NCI-H1092 (cell line): ENCODE measurements at regions not wholly inside any gene's neighbourhood (a gene's known extent, or its start where the extent isn't known, plus 50 kb on each side); places are given as distances from the start of the nearest gene placed in this dataset.

Experiments
- DNase-seq: peaks from one replicate; lab custom pipeline; 2025; lab: John Stamatoyannopoulos, UW

DNA sequence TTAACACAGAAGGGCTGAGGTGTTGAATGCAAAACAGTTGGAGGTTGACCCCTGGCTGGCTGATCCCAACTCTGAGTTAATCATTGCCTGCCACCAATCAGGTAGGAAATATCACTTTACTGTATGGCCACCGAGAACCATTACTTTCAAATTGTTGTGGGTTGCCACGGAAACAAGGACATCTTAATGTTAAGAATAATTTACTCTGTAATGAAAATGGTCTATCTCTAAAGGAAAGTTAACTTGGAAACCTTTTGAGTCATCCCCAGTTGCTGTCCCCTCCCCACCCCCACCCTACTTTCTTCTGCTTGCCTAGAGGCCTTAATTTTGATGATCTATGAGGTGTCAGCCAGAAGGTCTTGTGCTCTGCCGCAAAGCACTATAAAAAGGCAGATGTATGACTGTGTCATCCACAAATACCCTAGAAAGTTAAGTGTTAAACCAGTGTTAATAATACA lies 78.7 kb upstream of the SNRK start:
- no peak for DNase-seq

DNA sequence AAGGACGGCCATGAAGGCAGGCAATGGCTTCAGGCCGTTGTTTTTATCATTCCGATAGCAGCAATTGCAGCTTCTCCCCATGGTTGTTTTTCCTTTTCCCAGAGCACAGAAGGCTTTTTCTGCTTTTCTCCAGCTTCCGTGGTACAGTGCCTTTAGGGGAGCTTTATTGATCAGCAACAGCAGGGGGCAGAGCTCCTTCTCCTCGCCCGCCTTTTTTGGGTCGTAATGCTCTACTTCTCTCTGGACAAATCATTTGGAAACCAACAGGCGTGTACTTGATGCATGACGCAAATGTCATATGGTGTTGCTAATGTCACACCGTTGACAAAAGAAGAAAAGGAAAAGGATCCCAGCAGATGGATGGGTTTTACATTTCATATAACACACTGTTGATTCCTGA lies 79.7 kb upstream of the SNRK start:
- no peak for DNase-seq

DNA sequence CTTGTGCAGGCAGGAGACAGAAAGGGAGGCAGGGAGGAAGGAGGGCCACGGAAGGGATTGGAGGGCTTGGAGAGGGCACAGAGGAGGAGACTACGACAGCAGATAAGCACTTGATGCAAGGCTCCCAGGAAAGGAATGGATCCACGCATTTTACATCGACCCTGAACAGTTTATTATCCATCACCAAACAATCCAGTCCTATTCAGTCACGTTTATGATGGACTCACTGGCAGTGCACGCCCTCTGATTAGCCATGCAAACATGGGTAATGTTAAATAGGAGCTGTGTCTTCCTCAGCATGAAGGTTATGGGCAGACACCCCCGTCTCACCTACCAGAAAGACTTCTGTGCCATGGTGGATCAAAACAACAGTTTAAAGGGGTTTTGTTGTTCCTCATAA lies 80.2 kb upstream of the SNRK start:
- no peak for DNase-seq

DNA sequence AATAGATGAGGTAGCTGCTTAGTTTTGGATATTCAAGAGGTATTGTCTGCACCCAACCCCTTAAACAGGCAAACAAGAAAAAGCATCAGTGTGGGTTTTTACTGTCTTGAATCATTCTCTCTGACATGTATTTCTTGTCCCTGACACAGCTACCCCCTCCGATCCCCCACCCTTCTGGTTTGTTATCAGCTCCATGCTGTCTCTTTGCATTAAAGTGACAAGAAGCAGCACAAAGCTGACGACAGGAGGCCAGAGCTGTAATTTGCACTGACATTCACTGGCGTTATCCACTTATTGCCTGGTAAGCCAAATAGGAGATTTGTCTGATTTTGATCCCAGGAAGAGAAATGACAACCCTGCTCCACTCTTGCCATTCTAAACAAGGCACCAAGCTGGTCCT lies 83.3 kb upstream of the SNRK start:
- no peak for DNase-seq

DNA sequence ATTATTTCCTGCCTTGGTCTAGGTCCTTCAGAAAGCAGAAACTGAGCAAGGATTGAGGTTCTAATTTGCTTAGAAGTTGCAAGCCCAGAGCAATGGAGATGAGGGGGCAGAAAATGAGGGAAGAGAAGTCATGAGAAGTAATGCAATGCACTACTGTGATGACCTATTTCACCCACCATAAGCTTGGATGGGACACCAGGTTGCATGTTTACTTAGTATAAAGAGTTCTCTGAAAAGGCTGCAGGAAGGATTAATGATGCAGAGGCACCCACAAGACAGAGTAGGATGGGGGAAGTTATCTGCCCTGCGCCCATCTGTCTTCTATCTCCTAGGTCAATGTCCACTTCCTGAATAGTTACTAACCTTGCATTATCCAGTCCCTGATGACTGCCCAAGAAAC lies 84.8 kb upstream of the SNRK start:
- DNase-seq, result no peak

DNA sequence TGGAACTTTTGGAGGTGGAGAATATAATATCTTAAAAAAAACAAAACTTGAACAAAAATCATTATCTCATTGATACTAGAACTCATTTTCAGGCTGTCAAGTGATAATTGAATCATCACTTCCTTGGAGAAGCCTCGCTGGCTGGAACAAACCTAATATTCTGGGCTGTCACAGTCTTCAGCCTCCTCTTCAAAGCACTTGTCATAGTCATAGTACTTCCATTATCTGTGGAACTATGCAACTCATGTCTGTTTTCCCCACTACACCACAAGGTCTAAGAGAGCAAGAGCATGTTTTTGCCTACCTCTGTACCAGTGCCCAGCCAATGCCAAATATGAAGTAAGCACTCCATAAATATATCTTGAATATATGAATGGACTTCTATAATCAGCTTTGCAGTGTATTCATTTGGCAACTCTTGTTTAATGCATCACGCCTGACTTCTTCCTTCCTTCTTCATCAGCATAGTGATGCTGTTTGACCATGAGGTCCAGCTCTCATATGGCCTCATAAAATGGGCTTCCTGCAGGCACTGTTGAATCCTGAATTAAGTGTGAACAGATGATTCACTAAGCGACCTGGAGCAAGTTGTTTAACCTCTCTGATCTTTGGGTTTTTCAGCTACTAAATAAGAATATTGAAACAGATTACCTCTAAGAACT lies 86.6 kb upstream of the SNRK start:
- no peak for DNase-seq

DNA sequence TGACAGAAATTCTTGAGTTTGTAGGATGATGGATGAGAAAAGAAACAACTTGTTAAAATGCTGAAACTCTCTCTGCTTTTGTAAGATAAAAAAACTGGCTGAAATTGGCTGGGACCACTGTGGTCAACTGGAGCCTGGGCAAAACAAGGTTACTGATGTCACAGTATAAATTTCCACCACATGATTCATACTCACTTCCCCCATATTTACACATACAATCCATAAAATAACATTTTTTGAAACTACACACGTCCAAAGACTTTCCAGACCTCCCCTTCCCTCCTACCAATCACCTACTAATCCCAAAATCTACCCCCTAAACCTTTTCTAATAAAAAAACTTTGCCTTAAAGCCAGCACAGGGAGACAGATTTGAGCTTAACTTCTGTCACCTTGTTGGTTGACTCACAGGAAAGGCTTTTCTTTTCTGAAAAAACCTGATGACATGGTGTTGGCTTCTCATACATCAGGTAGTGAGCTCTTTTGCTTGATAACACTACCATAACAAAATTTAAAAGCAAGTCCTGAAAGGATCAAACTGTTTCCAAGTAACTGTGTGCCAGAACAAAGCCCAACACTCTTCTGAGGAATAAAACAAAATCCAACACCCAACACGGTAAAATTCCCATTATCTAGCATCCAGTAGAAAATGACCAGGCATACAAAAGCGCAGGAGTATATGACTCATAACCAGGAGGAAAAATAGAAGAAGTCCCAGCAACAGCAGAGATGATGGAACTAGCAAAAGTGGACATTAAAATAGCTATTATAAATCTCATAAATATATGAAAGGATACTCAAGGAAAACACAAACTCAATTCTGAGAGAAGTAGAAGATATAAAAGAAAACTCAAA lies 87.3 kb upstream of the SNRK start:
- no peak for DNase-seq

DNA sequence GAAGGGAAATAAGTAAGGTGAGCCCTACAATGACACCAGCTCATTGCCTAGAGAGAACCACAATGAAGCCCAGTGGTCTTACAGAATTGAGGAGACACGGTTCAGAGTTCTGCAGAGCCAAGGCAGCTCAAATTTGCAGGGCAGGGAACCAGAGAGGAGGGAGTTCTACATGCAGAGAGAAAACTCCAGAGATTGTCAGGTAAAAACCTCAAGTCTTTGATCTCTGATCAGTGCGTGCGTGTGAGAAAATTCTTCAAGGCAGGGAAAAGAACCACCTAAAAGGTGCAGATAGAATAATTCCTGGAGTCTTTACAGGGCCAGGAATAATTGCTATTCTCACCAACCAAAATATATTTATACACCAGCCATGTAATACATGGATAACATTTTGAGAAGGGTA lies 88.0 kb upstream of the SNRK start:
- DNase-seq, result no peak

DNA sequence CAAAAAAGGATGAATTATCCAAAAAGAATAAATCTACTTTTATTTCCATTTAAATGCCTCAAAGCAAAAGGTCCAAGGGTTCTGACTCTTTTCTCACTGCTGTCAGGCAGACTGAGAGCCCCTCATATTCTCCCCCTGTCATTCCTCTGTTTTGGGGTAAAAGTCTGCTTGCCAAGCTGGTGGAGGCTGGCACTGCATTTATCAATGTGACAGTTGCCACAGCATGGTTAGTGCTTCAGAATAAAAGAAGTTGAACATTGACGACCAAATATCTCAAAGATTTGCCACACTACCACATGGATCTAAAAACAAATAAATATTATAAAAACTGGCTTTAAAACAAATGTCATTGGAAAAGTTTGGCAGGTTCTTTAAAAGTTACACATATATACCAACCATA lies 89.2 kb upstream of the SNRK start:
- no peak for DNase-seq

DNA sequence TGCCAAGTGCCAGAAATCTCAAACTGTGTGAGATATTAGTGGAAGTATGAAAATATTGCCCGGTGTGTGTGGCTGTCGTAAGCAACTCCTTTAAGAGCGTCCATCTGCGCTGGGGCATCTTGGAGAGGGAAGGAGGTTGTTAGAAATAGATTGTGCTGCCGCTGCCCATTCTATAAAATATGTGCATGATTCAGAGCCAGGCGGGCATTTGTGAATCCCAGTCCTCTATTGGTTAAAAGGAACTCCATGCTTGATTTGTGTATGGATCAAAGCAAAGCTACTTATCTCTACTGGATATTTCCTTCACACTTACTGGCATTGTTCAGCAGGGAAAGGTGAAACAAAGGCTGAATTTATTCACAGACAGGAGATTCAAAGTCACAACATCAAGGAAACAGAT lies 89.6 kb upstream of the SNRK start:
- DNase-seq, result no peak

DNA sequence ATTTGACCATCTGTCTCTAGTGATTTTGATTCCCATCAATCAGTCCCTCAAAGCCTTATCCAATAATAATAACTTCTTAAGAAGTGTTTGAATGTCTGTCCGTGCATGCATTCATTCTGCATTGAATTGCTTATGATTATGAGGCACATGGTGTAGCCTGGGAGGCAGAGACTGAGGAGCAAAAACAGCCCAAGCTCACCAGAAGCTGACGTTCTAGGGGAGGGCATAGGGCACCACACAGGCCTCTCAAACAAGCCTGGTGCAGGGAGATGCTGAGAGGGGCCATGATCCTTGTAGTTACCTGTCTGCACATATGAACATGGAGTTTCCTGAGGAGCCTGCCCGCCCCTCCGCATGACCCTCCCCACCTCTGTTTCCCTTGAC lies 89.2 kb upstream of the POMGNT2 start:
- no peak for DNase-seq

DNA sequence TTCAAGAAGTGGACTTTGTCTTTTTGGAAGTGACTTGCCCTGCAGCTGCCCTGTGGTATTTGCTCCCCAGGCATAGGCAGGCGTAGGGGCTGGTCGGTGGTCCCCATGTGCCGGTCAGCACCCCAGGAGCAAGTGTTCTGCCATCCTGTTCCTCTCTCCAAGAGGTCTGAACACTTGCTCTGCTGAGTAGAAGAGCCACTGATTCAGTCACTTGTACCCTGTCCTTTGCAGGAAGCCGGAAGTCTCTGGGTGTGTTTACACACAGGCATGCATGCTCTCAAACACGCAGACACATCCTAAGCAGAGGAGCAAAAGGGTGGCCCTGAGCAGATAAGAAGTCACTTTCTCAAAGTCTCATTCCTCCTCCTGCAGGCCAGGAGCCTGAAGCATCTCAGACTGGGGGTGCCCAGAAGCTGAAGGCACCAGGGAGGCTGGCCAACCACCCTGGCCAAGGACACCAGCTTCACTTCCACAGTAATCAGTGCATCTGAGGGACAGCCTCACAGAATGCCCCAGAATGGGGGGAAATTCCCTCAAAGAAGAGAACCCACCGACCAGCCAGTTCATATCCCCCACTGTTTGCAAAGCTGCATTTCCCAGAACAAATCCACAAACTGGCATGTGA lies 88.7 kb upstream of the POMGNT2 start:
- DNase-seq, result no peak

DNA sequence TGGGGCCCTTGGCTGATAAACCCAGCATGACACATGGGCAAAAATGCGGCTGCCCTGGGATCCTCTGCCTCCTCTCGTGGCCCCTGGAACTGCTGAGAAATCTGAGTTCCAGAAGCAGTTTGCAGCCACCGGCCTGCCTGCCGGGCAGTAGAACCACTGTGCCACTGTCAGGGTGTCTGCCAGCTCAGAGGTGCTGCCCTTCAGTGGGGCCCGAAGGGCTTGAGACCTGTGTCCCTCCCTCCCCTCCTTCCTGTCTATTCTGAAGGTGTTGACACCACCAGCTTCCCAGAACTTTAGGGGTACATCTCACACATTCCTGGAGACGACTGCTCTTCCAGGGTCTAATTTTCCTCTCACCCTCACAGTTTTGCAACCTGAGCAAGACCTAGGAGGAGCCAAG lies 88.2 kb upstream of the POMGNT2 start:
- no peak for DNase-seq

DNA sequence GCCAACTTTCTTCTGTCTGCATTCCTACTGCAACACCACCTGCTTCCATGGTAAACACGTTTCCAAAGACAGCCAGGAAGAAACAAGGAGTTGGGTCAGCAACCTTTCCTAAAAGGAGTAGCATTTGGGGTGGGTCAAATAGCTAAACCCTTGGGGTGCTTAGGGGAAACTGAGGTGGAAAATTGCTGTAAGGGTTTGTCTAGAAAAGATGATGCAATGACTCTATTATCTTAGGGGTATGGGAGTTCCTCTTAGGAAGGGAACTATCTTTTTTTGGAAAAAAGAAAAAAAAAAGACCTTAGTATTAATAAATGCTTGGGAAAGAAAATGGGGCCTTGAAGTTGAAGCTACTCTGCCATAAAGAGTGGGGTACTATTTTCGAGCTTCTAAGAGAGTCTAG lies 86.1 kb upstream of the POMGNT2 start:
- no peak for DNase-seq

DNA sequence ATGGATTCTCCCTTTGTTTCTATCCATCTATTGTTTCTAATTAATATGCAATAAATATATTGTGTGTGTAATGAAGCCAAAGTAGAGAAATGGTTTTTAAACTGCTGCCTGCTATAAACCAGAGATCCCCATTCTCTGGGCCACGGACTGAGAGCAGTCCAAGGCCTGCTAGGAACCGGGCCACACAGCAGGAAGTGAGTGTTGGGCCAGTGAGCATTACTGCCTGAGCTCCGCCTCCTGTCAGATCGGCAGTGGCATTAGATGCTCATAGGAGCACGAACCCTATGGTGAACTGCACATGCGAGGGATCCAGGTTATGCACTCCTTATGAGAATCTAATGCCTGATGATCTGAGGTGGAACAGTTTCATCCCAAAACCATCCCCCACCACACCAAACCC lies 85.2 kb upstream of the POMGNT2 start:
- no peak for DNase-seq

DNA sequence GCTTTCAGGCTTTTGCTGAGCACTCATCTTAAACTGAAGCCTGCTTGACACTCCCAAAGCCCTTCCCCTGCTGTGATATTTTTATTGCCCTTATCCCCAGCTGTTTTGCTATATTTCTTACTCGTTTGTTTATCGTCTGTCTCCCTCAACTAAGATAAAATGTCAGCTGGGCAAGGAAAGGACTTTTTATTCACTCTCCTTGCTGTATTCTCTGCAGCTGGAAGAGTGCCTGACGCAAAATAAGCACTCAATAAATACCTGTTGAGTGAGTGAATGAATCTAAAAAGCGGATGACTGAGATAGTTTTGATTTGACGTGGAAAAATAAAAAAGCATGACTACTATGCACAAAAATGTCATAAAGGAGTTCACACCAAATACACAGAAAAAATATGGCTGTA lies 84.8 kb upstream of the POMGNT2 start:
- DNase-seq, result no peak

DNA sequence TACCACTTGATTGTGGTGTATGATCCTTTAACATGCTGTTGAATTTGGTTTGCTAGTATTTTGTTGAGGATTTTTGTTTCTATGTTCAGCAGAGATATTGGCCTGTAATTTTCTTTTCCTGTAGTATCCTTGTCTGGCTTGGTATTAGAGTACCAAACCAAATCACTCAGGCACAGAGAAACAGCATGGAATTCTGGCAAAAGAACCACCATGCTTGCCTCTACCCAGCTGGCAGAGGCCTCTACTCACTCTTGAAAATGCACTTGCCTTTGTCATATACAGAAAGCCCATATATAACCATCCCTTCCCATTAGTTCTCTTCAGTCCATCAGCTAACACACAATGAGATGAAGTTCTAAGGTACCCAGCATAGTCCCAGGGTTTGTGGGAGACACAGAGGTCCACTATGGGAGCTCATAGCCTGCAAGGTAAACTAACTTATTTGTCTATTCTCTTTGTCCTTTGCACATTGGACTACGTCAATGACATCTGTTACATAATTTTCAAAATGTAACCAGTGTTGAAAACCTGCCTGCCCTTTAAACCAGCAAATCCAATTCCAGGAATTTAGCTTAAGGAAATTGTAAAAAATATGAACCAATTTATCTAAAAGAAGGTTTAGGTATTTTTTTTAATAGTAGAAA lies 82.1 kb upstream of the POMGNT2 start:
- no peak for DNase-seq

DNA sequence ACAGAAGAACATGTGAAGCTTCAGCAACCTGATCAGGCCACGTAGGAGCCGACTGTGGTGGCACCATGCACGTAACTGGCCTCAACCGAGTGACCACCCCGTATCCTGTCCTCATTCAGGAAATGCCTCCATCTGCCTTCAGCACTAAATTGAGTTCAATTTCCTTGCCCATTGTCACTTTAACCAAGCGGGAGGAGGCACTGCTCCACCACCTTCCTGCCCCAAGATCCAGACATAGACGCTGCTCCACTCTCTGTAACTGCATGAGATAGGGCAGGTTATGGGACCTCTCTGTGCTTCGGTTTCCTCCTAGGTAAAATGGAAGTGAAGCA lies 80.1 kb upstream of the POMGNT2 start:
- no peak for DNase-seq

DNA sequence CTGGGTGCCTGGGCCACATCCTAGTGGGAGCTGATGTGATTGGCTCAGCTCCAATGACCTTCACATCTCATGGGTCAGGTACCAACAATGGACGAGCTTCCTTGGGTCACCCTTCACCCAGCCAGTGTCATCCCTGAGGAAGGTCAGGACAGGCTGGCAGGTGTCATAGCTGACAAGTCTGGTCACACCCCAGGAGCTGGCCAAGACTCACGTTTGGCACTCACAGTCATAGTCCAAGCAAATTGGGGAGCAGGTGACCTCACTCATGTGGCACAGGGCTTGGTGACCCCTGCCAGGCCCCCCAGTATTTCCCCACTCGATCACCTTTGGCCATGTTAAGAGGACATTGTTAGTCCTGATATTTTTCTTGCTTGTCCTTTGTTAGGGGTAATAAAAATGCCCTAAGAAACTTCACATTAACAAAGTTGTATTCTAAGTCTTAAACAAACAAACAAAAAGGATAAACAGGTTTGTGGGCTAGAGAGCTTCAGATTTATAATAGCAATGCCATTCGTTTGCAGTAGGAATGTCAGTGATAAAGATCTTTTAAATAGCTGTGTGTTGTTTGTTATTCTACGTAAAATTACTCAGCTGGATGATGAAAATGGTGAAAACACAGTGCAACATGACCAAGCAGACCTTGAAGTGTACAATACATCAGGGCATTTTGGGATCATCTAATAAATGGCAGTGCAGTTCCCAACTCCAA lies 79.5 kb upstream of the POMGNT2 start:
- DNase-seq, result no peak

DNA sequence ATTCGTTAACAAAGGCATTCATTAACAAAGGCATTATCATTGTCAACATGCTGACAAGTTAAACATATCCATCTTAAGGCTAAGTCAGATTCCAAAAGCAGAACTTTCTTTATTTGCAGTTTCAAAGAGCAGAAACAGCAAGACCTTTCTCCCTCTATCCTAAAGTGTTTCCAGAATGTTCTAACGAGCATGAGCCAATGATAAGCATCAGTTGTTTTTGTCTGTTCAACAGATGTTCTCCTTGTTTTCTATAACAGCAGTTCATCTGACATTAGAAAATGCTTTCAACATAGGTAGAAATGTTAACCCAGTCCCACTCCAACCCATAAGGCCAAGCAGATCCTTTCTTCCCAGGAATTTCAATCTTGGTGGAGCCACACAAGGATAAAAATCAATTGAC lies 77.6 kb upstream of the POMGNT2 start:
- DNase-seq, result no peak

DNA sequence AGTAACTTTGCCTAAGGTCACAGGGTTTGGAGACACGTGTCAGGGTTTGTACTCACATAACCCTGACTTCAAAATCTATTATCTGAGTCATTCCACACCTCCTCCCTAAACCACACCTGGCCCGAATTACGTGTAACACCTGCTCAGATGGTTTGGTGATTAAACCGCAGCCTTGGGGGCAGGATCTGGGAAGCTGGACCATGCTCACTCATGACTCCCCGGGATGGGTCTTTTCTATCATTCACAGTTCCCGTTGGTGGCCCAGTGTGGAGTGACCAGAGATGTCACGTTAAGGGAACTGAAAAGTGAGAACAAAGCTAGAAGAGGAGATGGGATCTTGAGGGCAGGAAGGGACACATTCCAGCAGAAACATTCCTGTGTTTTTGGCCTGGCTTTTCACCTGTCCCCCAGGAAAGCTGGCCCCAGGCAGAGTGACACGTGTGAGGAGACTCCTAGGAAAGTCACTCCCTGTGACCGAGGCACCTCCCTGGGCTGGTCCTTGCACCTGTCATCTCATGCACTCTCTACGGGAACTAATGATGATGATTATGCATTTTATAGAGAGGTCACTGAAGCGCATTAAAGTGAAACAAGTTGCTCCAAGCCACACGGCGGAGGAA lies 75.4 kb upstream of the POMGNT2 start:
- DNase-seq, result no peak

DNA sequence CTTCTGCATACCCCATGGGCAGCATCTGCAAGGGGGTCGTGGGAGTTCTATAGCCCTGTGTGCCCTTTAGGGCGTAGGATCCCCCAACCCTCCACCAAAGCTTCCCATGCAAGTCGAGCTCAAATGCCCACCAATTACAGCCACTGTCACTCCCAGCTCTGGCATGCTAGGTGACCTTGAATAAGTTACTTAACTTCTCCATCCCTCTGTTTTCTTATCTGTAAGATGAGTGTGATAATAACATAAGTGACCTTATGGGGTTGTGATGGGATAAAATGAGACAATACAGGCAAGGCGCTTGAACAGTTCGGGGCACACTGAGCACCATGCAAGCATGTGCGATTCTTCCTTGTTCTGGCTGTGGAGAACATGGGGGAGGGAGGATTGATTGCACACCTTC lies 74.8 kb upstream of the POMGNT2 start:
- no peak for DNase-seq
